UCSD-AML1 (cell line): ENCODE measurements at regions not wholly inside any gene's neighbourhood (a gene's known extent, or its start where the extent isn't known, plus 50 kb on each side); places are given as distances from the start of the nearest gene placed in this dataset.
A peak's percentile ranks its signal among the peaks of the same experiment; 100 is the strongest.

Experiments
- DNase-seq: peaks from one replicate; lab custom pipeline; 2025; ENCODE audit not compliant: unreplicated experiment; lab: John Stamatoyannopoulos, UW

- no peak for DNase-seq
Observed at GRCh38 chr9:87441251-87441650, 56.4 kb upstream of the DAPK1 start.

- no peak for DNase-seq
Observed at GRCh38 chr9:87442451-87442850, 55.2 kb upstream of the DAPK1 start.

GRCh38 chr9:87443006-87443405 lies 54.7 kb upstream of the DAPK1 start:
- no peak for DNase-seq

- DNase-seq = no peak
Observed at GRCh38 chr9:87443461-87443860, 54.2 kb upstream of the DAPK1 start.

GRCh38 chr9:87445646-87446045 lies 52.0 kb upstream of the DAPK1 start:
- peak; percentile 43 for DNase-seq

GRCh38 chr9:87446527-87446926 lies 51.1 kb upstream of the DAPK1 start:
- no peak for DNase-seq

GRCh38 chr9:87447547-87448432 lies 49.9 kb upstream of the DAPK1 start:
- no peak for DNase-seq
